ENCODE measurements at regions not wholly inside any gene's neighbourhood (a gene's known extent, or its start where the extent isn't known, plus 50 kb on each side); places are given as distances from the start of the nearest gene placed in this dataset.

GRCh38 chr6:44664716-44665115 lies 277.2 kb downstream of the CDC5L start:
- ChIA-PET POLR2A (no interaction called here), CTCF (interaction anchor here (0.5 to 1.5 kb wide), 3 partner anchors 9 to 537 kb away, joined by 3 to 8 read pairs (median 5); no protein-coding TSS in a partner anchor)
- Mint-ChIP-seq H3K27me3 (ENCODE audit: insufficient read depth, unreplicated experiment) (no peaks in the 10 kb centered on the region), H3K36me3 (ENCODE audit: insufficient read depth, unreplicated experiment) (peaks cover 6% of the 10 kb centered on the region), H3K9me3 (ENCODE audit: unreplicated experiment) (no peaks in the 10 kb centered on the region), H3K27ac (ENCODE audit: low read depth, unreplicated experiment) (no peak overlapping the region), H3K4me3 (ENCODE audit: unreplicated experiment) (no peak overlapping the region), H3K4me1 (ENCODE audit: insufficient read depth, unreplicated experiment) (peaks cover 20% of the 10 kb centered on the region)
- BruUV-seq (replicated peaks), result no TSS peak
- intact Hi-C loops (cut with micrococcal nuclease), result no loop called here
- no peak for DNase-seq (ENCODE audit: unreplicated experiment)
- TF ChIP-seq, protein P1, sequence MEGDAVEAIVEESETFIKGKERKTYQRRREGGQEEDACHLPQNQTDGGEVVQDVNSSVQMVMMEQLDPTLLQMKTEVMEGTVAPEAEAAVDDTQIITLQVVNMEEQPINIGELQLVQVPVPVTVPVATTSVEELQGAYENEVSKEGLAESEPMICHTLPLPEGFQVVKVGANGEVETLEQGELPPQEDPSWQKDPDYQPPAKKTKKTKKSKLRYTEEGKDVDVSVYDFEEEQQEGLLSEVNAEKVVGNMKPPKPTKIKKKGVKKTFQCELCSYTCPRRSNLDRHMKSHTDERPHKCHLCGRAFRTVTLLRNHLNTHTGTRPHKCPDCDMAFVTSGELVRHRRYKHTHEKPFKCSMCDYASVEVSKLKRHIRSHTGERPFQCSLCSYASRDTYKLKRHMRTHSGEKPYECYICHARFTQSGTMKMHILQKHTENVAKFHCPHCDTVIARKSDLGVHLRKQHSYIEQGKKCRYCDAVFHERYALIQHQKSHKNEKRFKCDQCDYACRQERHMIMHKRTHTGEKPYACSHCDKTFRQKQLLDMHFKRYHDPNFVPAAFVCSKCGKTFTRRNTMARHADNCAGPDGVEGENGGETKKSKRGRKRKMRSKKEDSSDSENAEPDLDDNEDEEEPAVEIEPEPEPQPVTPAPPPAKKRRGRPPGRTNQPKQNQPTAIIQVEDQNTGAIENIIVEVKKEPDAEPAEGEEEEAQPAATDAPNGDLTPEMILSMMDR (IDR thresholded peaks at IDR 0.05; ENCODE audit: unreplicated experiment), result no peak

DNA sequence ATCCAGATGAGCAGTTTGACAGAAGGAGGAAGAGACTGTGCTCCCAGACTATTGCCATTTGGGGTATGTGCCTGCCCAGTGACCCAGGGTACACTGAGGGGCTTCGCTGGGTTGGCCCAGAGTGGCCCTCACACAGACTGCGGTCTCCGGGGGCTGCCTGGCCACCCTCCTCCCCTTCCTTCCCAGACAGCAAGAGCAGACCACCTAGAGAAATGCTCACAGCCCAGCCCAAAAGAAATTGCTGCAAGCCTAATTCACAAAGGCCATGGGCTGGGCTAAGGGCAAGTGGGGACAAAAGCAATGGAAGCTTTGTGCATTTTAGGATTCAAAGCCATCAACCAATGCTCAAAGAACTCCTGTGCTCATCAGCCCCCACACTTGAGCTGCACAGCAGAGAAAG lies 277.6 kb downstream of the CDC5L start:
- DNase-seq (ENCODE audit: unreplicated experiment), result no peak
- Mint-ChIP-seq H3K4me3 (ENCODE audit: unreplicated experiment) (no peak overlapping the region), H3K27ac (ENCODE audit: low read depth, unreplicated experiment) (no peak overlapping the region), H3K27me3 (ENCODE audit: insufficient read depth, unreplicated experiment) (no peaks in the 10 kb centered on the region), H3K9me3 (ENCODE audit: unreplicated experiment) (no peaks in the 10 kb centered on the region), H3K4me1 (ENCODE audit: insufficient read depth, unreplicated experiment) (peaks cover 20% of the 10 kb centered on the region), H3K36me3 (ENCODE audit: insufficient read depth, unreplicated experiment) (peaks cover 6% of the 10 kb centered on the region)
- CTCF ChIA-PET, result interaction anchor here (0.5 to 1.5 kb wide), 3 partner anchors 9 to 742 kb away, joined by 3 to 8 read pairs (median 5); no protein-coding TSS in a partner anchor
- TF ChIP-seq, protein P1 (IDR thresholded peaks at IDR 0.05; ENCODE audit: unreplicated experiment), result no peak
- POLR2A ChIA-PET, result interaction anchor here (0.7 kb wide), 1 partner anchor 20 kb away, joined by 5 read pairs; no protein-coding TSS in a partner anchor
- BruUV-seq (replicated peaks), result no TSS peak
- intact Hi-C loops (cut with micrococcal nuclease), result no loop called here

- Mint-ChIP-seq H3K4me1 (ENCODE audit: insufficient read depth, unreplicated experiment) (peaks cover 20% of the 10 kb centered on the region), H3K27ac (ENCODE audit: low read depth, unreplicated experiment) (no peak overlapping the region)
- CTCF ChIA-PET, result interaction anchor here (0.7 to 1.5 kb wide), 2 partner anchors 10 to 741 kb away, joined by 3 to 8 read pairs; no protein-coding TSS in a partner anchor
These were observed 278.2 kb downstream of the CDC5L start for GRCh38 chr6:44665683-44666082.

GRCh38 chr6:44666324-44666723 lies 278.8 kb downstream of the CDC5L start:
- intact Hi-C loops (cut with micrococcal nuclease), result no loop called here

More at GRCh38 chr6:44665683-44666082, 278.2 kb downstream of the CDC5L start:
- Mint-ChIP-seq H3K4me3 (ENCODE audit: unreplicated experiment) (no peak overlapping the region), H3K27me3 (ENCODE audit: insufficient read depth, unreplicated experiment) (no peaks in the 10 kb centered on the region), H3K36me3 (ENCODE audit: insufficient read depth, unreplicated experiment) (peaks cover 6% of the 10 kb centered on the region), H3K9me3 (ENCODE audit: unreplicated experiment) (no peaks in the 10 kb centered on the region)
- TF ChIP-seq, protein P1 (IDR thresholded peaks at IDR 0.05; ENCODE audit: unreplicated experiment), result no peak
- DNase-seq (ENCODE audit: unreplicated experiment), result no peak
- POLR2A ChIA-PET, result interaction anchor here (0.7 kb wide), 1 partner anchor 19 kb away, joined by 5 read pairs; no protein-coding TSS in a partner anchor
- no TSS peak for BruUV-seq (replicated peaks)
- intact Hi-C loops (cut with micrococcal nuclease), result no loop called here

More at GRCh38 chr6:44666324-44666723, 278.8 kb downstream of the CDC5L start:
- no peak overlapping the region for H3K4me3 Mint-ChIP-seq (ENCODE audit: unreplicated experiment)
- no peak for DNase-seq (ENCODE audit: unreplicated experiment)
- TF ChIP-seq, protein P1 (IDR thresholded peaks at IDR 0.05; ENCODE audit: unreplicated experiment), result no peak
- peaks cover 6% of the 10 kb centered on the region for H3K36me3 Mint-ChIP-seq (ENCODE audit: insufficient read depth, unreplicated experiment)
- POLR2A ChIA-PET, result no interaction called here
- no peak overlapping the region for H3K27ac Mint-ChIP-seq (ENCODE audit: low read depth, unreplicated experiment)
- no TSS peak for BruUV-seq (replicated peaks)
- no peaks in the 10 kb centered on the region for H3K9me3 Mint-ChIP-seq (ENCODE audit: unreplicated experiment)
- CTCF ChIA-PET, result interaction anchor here (0.7 to 0.9 kb wide), 3 partner anchors 34 to 1256 kb away, joined by 3 read pairs; no protein-coding TSS in a partner anchor
- H3K27me3 Mint-ChIP-seq (ENCODE audit: insufficient read depth, unreplicated experiment), result no peaks in the 10 kb centered on the region
- H3K4me1 Mint-ChIP-seq (ENCODE audit: insufficient read depth, unreplicated experiment), result peaks cover 16% of the 10 kb centered on the region

All from MCF 10A (cell line).